Upper lobe of right lung (tissue), 1 donor: ENCODE measurements at regions not wholly inside any gene's neighbourhood (a gene's known extent, or its start where the extent isn't known, plus 50 kb on each side); places are given as distances from the start of the nearest gene placed in this dataset.
"Not testable (repeated sequence)": the region's sequence is repeated elsewhere in the genome, so short reads cannot be mapped to it uniquely, and the experiment has no call there.

Experiments used
- ATAC-seq: fragments of 200-7000 bp; cut with Tn5 transposase; one replicate; pipeline ENCODE4 v1.9.1; 2020; ENCODE audit warnings: mild to moderate bottlenecking, moderate library complexity
- DNase-seq: peaks from one replicate; pipeline ENCODE4 v3.0.0-alpha.2; 2020
- H3K27ac ChIP-seq: fragments of 200-600 bp; one replicate; pipeline ENCODE4 v1.8.0; 2022
- H3K27me3 ChIP-seq: fragments of 200-600 bp; one replicate; pipeline ENCODE4 v1.8.0; 2022; ENCODE audit warnings: mild to moderate bottlenecking
- H3K36me3 ChIP-seq: fragments of 200-600 bp; one replicate; pipeline ENCODE4 v1.8.0; 2022
- H3K4me1 ChIP-seq: fragments of 200-600 bp; one replicate; pipeline ENCODE4 v1.8.0; 2022
- H3K4me3 ChIP-seq: fragments of 200-600 bp; one replicate; pipeline ENCODE4 v1.8.0; 2022; ENCODE audit warnings: mild to moderate bottlenecking
- H3K9me3 ChIP-seq: fragments of 200-600 bp; one replicate; pipeline ENCODE4 v1.8.0; 2022
- intact Hi-C: fragments of 100-400 bp; cut with DNase I; formaldehyde crosslinking; loops from one replicate; pipeline ENCODE4 v1.11.0; 2022
- TF ChIP-seq, protein P1 (sequence below): fragments of 200-600 bp; IDR thresholded peaks from one replicate; pipeline ENCODE4 v1.8.0; 2022; ENCODE audit warnings: antibody characterized with exemption
- donor health status: DM: no; HTN: yes; CAD: no; lungs with severe emphysema.

DNA sequence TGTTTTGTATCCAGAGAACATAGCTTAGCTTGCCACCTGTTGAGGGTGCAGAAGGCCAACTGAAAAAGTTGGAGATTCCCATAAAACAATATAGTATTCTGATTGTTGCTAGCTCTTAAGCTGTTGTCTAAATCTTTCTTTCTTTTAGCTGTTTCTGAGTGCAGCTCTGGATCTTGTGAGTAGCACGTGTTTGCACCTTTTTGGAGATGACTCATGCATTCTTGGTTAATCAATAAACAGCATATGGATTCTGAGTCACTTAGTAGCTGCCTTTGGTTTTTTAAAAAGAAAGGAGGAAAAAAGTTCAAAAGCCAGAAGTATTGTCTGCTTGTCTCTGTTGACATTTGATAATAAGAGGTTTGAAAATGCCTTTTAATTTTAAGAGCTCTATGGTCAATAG is 483.0 kb upstream of the FSIP2 start:
- intact Hi-C loops: no loop called here
- Histone ChIP-seq H3K4me1 (no peaks in the 10 kb centered on the region), H3K36me3 (no peaks in the 10 kb centered on the region), H3K9me3 (no peaks in the 10 kb centered on the region), H3K27ac (no peak overlapping the region), H3K27me3 (no peaks in the 10 kb centered on the region), H3K4me3 (no peak overlapping the region)
- DNase-seq (no peak), ATAC-seq (no peak)
- TF ChIP-seq, protein P1, sequence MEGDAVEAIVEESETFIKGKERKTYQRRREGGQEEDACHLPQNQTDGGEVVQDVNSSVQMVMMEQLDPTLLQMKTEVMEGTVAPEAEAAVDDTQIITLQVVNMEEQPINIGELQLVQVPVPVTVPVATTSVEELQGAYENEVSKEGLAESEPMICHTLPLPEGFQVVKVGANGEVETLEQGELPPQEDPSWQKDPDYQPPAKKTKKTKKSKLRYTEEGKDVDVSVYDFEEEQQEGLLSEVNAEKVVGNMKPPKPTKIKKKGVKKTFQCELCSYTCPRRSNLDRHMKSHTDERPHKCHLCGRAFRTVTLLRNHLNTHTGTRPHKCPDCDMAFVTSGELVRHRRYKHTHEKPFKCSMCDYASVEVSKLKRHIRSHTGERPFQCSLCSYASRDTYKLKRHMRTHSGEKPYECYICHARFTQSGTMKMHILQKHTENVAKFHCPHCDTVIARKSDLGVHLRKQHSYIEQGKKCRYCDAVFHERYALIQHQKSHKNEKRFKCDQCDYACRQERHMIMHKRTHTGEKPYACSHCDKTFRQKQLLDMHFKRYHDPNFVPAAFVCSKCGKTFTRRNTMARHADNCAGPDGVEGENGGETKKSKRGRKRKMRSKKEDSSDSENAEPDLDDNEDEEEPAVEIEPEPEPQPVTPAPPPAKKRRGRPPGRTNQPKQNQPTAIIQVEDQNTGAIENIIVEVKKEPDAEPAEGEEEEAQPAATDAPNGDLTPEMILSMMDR: no peak

DNA sequence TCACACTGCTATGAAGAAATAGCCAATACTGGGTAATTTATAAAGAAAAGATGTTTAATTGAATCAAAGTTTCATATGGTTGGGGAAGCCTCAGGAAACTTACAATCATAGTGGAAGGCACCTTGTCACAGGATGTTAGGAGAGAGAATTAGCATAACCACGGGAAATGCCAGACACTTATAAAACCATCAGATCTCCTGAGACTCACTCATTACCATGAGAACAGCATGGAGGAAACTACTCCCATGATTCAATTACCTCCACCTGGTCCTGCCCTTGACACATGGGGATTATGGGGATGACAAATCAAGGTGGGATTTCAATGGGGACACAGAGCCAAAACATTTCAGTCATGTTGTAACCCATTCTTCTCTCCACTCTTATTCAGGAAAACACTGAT is 472.9 kb upstream of the FSIP2 start:
- ATAC-seq (no peak), DNase-seq (no peak)
- Histone ChIP-seq H3K4me3 (no peak overlapping the region), H3K36me3 (no peaks in the 10 kb centered on the region), H3K9me3 (no peaks in the 10 kb centered on the region), H3K27ac (no peak overlapping the region), H3K27me3 (no peaks in the 10 kb centered on the region), H3K4me1 (no peaks in the 10 kb centered on the region)
- TF ChIP-seq, protein P1: no peak
- intact Hi-C loops: no loop called here

DNA sequence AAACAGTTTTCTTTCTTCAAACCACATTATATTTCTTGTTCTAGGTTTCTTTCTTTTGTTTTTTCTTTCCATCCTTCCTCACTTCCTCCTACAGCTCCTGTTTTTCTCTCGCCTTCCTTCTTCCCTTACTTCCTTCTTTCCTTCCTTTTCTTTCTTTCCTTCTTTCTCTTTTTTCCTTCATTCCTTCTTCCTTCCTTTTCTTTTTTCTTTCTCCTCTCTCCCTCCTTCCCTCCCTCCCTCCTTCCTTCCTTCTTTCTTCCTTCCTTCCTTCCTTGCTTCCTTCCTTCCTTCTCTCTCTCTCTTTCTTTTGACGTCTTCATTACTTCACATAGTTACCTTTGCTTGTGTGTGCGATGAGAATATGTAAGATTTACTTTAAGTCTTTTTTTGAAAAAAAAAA is 470.0 kb upstream of the FSIP2 start:
- intact Hi-C loops: no loop called here
- TF ChIP-seq, protein P1: no peak
- no peaks in the 10 kb centered on the region for H3K36me3 ChIP-seq

DNA sequence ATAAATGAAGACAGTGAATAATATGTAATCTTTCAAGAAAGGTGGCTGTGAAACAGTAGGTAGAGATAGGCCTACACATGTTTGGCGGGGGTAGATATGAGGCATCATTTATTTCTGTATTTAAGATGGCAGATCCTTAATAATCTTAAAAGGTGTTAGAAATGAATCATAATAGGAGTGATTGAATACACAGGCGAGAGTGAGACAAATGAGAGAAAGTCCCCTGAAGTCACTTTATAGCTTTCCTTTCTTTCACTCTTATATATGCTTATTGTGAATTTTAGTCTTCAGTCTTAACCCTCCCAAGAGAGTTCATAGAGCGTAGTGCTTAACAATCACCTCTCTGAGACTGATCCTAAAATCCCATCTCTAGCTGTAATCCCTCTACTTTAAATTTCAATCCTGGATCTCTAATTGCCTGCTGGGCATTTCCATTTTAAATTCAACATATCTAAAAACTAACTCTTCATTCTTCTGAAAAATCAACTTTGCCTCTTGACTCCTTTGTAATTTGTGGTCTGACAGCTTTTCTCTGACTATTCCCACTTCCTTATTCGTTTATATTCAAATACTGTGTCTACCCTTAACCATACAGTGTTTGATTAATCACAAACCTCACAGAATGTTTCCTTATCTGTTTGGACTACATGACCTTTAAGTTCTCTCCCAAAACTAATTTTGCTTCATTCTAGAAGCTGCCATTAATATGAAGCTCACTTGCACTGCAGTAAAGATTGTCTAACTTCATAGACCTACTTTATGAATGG is 463.7 kb upstream of the FSIP2 start:
- Histone ChIP-seq H3K27me3 (no peaks in the 10 kb centered on the region), H3K4me1 (no peaks in the 10 kb centered on the region), H3K27ac (no peak overlapping the region), H3K9me3 (no peaks in the 10 kb centered on the region), H3K36me3 (no peaks in the 10 kb centered on the region), H3K4me3 (no peak overlapping the region)
- DNase-seq (no peak), ATAC-seq (no peak)
- intact Hi-C loops: no loop called here
- TF ChIP-seq, protein P1: no peak

More for the DNA sequence above, 470.0 kb upstream of the FSIP2 start:
- no peak overlapping the region for H3K27ac ChIP-seq
- H3K4me1 ChIP-seq: no peaks in the 10 kb centered on the region
- H3K27me3 ChIP-seq: no peaks in the 10 kb centered on the region
- no peaks in the 10 kb centered on the region for H3K9me3 ChIP-seq
- no peak overlapping the region for H3K4me3 ChIP-seq
- no peak for ATAC-seq
- no peak for DNase-seq

DNA sequence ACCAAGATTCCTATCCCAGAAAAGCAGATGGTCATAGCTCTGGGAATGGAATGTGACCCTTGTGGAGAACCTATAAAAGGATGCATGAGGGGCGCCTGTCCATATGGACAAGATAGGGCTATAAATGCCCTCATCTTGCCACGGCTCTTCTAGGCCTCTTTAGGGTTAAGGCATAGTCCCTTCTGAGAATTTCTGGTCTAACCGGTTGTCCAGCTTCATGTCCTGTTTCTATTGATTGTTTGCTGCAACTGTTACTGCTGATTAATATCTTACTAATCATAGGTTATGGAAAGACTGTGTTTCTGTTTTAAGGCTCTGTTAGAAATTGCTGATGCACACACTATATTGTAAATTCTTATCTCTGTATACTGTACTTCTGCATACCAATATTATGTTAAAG is 462.6 kb upstream of the FSIP2 start:
- H3K36me3 ChIP-seq, H3K9me3 ChIP-seq, H3K4me3 ChIP-seq, DNase-seq, H3K27me3 ChIP-seq, H3K27ac ChIP-seq, intact Hi-C loops, H3K4me1 ChIP-seq, ATAC-seq: not testable (repeated sequence)

DNA sequence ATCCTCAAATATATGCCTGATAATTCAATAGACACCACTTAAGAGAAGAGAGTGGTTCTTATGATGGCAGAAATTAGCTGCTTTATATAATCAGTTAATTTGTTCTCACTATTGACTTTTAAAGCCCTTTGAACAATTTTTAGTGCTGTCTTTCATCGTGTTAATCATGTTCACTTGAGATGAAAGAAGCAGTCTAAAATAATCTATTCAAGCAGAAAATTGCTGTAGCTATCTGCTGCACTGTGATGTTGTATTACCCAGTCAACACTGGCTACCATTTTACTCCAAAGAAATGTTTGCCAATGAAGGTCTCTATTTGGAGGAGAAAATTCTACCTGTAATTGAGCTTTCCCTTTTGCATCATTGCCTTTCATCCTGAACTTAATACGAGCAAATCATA is 459.8 kb upstream of the FSIP2 start:
- Histone ChIP-seq H3K4me1 (no peaks in the 10 kb centered on the region), H3K36me3 (no peaks in the 10 kb centered on the region), H3K27me3 (no peaks in the 10 kb centered on the region), H3K4me3 (no peak overlapping the region), H3K27ac (no peak overlapping the region), H3K9me3 (no peaks in the 10 kb centered on the region)
- ATAC-seq (no peak), DNase-seq (no peak)
- TF ChIP-seq, protein P1: no peak
- intact Hi-C loops: no loop called here
